Thoracic aorta (tissue), 2 donors: ENCODE measurements at regions not wholly inside any gene's neighbourhood (a gene's known extent, or its start where the extent isn't known, plus 50 kb on each side); places are given as distances from the start of the nearest gene placed in this dataset.

Source experiments
- ATAC-seq: fragments of 150-250 bp; one replicate; pipeline ENCODE4 v1.8.0; 2017; ENCODE audit warnings: low read depth; ENCODE audit not compliant: insufficient number of reproducible peaks, low FRiP score
- DNase-seq: peaks from one replicate; pipeline ENCODE4 v3.0.0-alpha.2; 2020; ENCODE audit warnings: low spot score
- H3K27ac ChIP-seq, 2 donors: fragments of 200-600 bp; sonication (generic); 1 replicate in 1 of 2; 2 replicates in 1 of 2; pipeline ENCODE4 v1.5.1; 2016; ENCODE audit warnings: mild to moderate bottlenecking in 2 of 2, moderate library complexity in 2 of 2
- H3K27me3 ChIP-seq: fragments of 200-600 bp; sonication (generic); replicated peaks from 2 replicates; pipeline ENCODE4 v1.6.0; 2016; ENCODE audit warnings: mild to moderate bottlenecking; ENCODE audit not compliant: insufficient read depth
- H3K36me3 ChIP-seq: fragments of 200-600 bp; sonication (generic); one replicate; pipeline ENCODE4 v1.5.1; 2016
- H3K4me1 ChIP-seq, 2 donors: fragments of 200-600 bp; sonication (generic); 1 replicate in 1 of 2; 2 replicates in 1 of 2; pipeline versions ENCODE4 v1.5.1 to v1.6.0; 2016; ENCODE audit warnings: low read depth in 2 of 2, mild to moderate bottlenecking in 1 of 2; ENCODE audit not compliant: control insufficient read depth in 1 of 2
- H3K4me3 ChIP-seq: fragments of 200-600 bp; sonication (generic); 2 replicates; pipeline ENCODE4 v1.5.1; 2016; ENCODE audit warnings: mild to moderate bottlenecking
- H3K9me3 ChIP-seq: fragments of 200-600 bp; sonication (generic); 2 replicates; pipeline ENCODE4 v1.5.1; 2016
- CTCF ChIP-seq: fragments of 200-600 bp; sonication (generic); IDR thresholded peaks from one replicate; pipeline ENCODE4 v1.5.1; 2019; ENCODE audit warnings: antibody characterized with exemption

DNA sequence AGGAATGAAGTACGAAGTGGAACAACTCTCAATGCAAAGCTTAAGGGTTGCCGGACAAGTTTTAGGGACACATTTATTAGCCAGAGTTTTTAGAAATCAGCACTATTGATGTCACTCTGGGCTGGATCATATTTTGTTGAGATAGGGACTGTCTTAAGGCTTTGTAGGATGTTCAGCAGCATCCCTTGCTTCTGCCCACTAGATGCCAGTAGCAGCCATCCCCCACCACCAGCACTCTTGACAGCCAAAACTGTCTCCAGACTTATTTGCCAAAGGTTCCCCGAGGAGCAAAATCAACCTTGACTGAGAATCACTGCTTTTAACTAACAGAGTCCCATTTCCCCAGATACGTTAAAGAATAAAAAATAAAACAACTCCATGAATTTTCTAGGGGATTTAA is 1497.3 kb downstream of the STIM2 start:
- ATAC-seq (no peak), DNase-seq (no peak)
- H3K27ac ChIP-seq: no peak overlapping the region
- H3K4me1 ChIP-seq: no peaks in the 10 kb centered on the region
- no peak overlapping the region for H3K4me3 ChIP-seq
- H3K36me3 ChIP-seq: no peaks in the 10 kb centered on the region
- H3K27me3 ChIP-seq: no peaks in the 10 kb centered on the region
- no peak for TF ChIP-seq CTCF
- H3K9me3 ChIP-seq: no peaks in the 10 kb centered on the region

GRCh38 chr4:28358606-28359005 is 1498.0 kb downstream of the STIM2 start:
- H3K4me1 ChIP-seq: no peaks in the 10 kb centered on the region
- no peak for ATAC-seq
- H3K4me3 ChIP-seq: no peak overlapping the region
- no peak for DNase-seq
- TF ChIP-seq CTCF: no peak
- H3K36me3 ChIP-seq: no peaks in the 10 kb centered on the region
- H3K27ac ChIP-seq: no peak overlapping the region
- H3K27me3 ChIP-seq: no peaks in the 10 kb centered on the region
- no peaks in the 10 kb centered on the region for H3K9me3 ChIP-seq

DNA sequence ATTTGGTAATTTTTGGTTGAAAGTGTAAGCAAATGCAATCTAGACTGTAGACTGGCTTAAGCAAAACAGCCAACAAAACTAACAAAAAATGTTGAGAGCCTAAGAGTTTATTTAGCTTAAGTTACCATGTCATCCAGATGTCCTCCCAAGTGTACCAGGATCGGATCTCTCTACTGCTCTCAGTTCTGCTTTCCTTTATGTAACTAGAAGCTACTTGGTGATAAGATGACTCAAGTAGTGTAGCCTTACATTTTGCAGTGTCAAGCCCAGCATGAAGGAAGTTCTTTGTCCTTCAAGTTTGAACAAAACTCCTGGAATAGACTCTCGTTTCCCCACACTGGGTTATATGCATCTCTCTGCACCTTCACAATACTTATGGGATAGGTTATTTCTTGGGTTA is 1500.0 kb downstream of the STIM2 start:
- H3K4me1 ChIP-seq: no peaks in the 10 kb centered on the region
- DNase-seq: no peak
- no peak for ATAC-seq
- no peak overlapping the region for H3K4me3 ChIP-seq
- no peaks in the 10 kb centered on the region for H3K27me3 ChIP-seq
- TF ChIP-seq CTCF: no peak
- H3K36me3 ChIP-seq: no peaks in the 10 kb centered on the region
- H3K9me3 ChIP-seq: no peaks in the 10 kb centered on the region
- H3K27ac ChIP-seq: no peak overlapping the region

DNA sequence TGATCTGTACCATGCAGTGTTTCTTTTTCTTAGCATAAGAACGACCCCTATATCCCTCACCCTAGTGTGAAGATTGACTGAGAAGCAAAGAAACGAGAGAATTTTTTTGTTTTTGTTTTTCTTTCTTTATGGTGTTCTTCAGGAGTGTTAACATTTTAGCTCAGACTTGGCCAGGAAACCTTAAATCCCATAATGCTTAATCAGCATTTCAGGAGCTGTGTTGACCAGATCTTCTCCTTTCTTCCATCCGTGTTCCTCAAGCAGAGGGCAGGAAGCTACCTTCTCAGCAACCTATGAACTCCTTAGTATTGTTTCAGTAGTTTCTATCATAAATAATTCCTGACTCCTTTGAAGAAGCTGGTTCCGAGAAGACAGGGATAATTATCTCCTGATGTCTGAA is 1501.5 kb downstream of the STIM2 start:
- Histone ChIP-seq H3K27me3 (no peaks in the 10 kb centered on the region), H3K36me3 (no peaks in the 10 kb centered on the region), H3K27ac (no peak overlapping the region), H3K4me3 (no peak overlapping the region), H3K4me1 (no peaks in the 10 kb centered on the region), H3K9me3 (no peaks in the 10 kb centered on the region)
- no peak for TF ChIP-seq CTCF
- ATAC-seq (no peak), DNase-seq (no peak)

DNA sequence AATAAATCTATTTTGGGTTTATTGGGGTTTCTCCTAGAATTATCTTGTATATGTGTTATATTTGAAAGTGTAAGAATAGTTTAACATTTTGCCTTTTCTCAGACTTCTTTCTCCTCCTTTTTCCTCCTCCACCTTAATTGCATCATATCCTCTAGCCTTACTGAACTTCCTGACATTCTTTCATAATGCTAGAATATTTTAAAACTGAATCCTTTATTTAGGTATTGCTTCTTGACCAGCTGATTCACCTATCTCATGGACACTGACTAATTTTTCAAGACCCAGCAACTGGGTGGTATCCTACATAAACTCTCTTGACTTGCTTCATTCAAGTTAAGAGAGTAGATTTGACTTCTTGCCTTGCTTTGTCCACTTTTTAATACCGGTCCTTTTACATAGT is 1508.9 kb downstream of the STIM2 start:
- ATAC-seq (no peak), DNase-seq (no peak)
- Histone ChIP-seq H3K4me3 (no peak overlapping the region), H3K27ac (no peak overlapping the region), H3K27me3 (no peaks in the 10 kb centered on the region), H3K36me3 (no peaks in the 10 kb centered on the region), H3K4me1 (no peaks in the 10 kb centered on the region), H3K9me3 (no peaks in the 10 kb centered on the region)
- TF ChIP-seq CTCF: no peak
